ENCODE measurements at regions not wholly inside any gene's neighbourhood (a gene's known extent, or its start where the extent isn't known, plus 50 kb on each side); places are given as distances from the start of the nearest gene placed in this dataset.

GRCh38 chr3:76900596-76900995, 139.3 kb upstream of the ROBO2 start:
- no peak for DNase-seq (ENCODE audit: low read depth)

- no peak for DNase-seq (ENCODE audit: low read depth)
Observed at GRCh38 chr3:76908156-76908555, 131.7 kb upstream of the ROBO2 start.

GRCh38 chr3:76912841-76913383, 127.0 kb upstream of the ROBO2 start:
- DNase-seq (ENCODE audit: low read depth), result no peak

GRCh38 chr3:76917436-76917835, 122.5 kb upstream of the ROBO2 start:
- DNase-seq (ENCODE audit: low read depth), result no peak

GRCh38 chr3:76920511-76920910, 119.4 kb upstream of the ROBO2 start:
- DNase-seq (ENCODE audit: low read depth), result no peak

GRCh38 chr3:76923485-76923884, 116.4 kb upstream of the ROBO2 start:
- no peak for DNase-seq (ENCODE audit: low read depth)

GRCh38 chr3:76930712-76931111, 109.2 kb upstream of the ROBO2 start:
- DNase-seq (ENCODE audit: low read depth), result no peak

GRCh38 chr3:76933245-76933644, 106.7 kb upstream of the ROBO2 start:
- DNase-seq (ENCODE audit: low read depth), result no peak

GRCh38 chr3:76938962-76939361, 100.9 kb upstream of the ROBO2 start:
- no peak for DNase-seq (ENCODE audit: low read depth)

- DNase-seq (ENCODE audit: low read depth), result no peak
Observed at GRCh38 chr3:76940181-76940770, 99.6 kb upstream of the ROBO2 start.

- no peak for DNase-seq (ENCODE audit: low read depth)
Observed at GRCh38 chr3:76941376-76941775, 98.5 kb upstream of the ROBO2 start.

GRCh38 chr3:76942101-76942500, 97.8 kb upstream of the ROBO2 start:
- no peak for DNase-seq (ENCODE audit: low read depth)

GRCh38 chr3:76943058-76943457, 96.8 kb upstream of the ROBO2 start:
- DNase-seq (ENCODE audit: low read depth), result no peak

- DNase-seq (ENCODE audit: low read depth), result no peak
Observed at GRCh38 chr3:76943671-76944070, 96.2 kb upstream of the ROBO2 start.

GRCh38 chr3:76949033-76949432, 90.9 kb upstream of the ROBO2 start:
- DNase-seq (ENCODE audit: low read depth), result no peak

- no peak for DNase-seq (ENCODE audit: low read depth)
Observed at GRCh38 chr3:76949462-76949861, 90.4 kb upstream of the ROBO2 start.

- DNase-seq (ENCODE audit: low read depth), result no peak
Observed at GRCh38 chr3:76950590-76950989, 89.3 kb upstream of the ROBO2 start.

GRCh38 chr3:76954412-76954811, 85.5 kb upstream of the ROBO2 start:
- DNase-seq (ENCODE audit: low read depth), result no peak

GRCh38 chr3:76958274-76958673, 81.6 kb upstream of the ROBO2 start:
- no peak for DNase-seq (ENCODE audit: low read depth)

- DNase-seq (ENCODE audit: low read depth), result no peak
Observed at GRCh38 chr3:76958861-76959260, 81.0 kb upstream of the ROBO2 start.

- no peak for DNase-seq (ENCODE audit: low read depth)
Observed at GRCh38 chr3:76961284-76961683, 78.6 kb upstream of the ROBO2 start.

GRCh38 chr3:76965122-76965725, 74.7 kb upstream of the ROBO2 start:
- DNase-seq (ENCODE audit: low read depth), result no peak

GRCh38 chr3:76969471-76969870, 70.4 kb upstream of the ROBO2 start:
- no peak for DNase-seq (ENCODE audit: low read depth)

- DNase-seq (ENCODE audit: low read depth), result no peak
Observed at GRCh38 chr3:76969996-76970615, 69.8 kb upstream of the ROBO2 start.
